BE2C (cell line): ENCODE measurements at regions not wholly inside any gene's neighbourhood (a gene's known extent, or its start where the extent isn't known, plus 50 kb on each side); places are given as distances from the start of the nearest gene placed in this dataset.

ENCODE experiments used
- DNase-seq: peaks from one replicate; pipeline ENCODE4 v3.0.0-alpha.2; 2020
- H3K27me3 ChIP-seq: fragments of 250-450 bp; sonication (Bioruptor Pico); 2 replicates; pipeline ENCODE4 v1.5.1; 2020; ENCODE audit warnings: mild to moderate bottlenecking
- H3K36me3 ChIP-seq: fragments of 250-450 bp; sonication (Bioruptor Pico); 2 replicates; pipeline ENCODE4 v1.5.1; 2020; ENCODE audit warnings: mild to moderate bottlenecking
- H3K4me1 ChIP-seq: fragments of 250-450 bp; sonication (Bioruptor Pico); 2 replicates; pipeline ENCODE4 v1.5.1; 2020
- H3K4me3 ChIP-seq: 2 replicates; pipeline ENCODE4 v1.5.1; 2011; ENCODE audit warnings: low read depth, low read length
- H3K9me3 ChIP-seq: fragments of 250-450 bp; sonication (Bioruptor Pico); 2 replicates; pipeline ENCODE4 v1.5.1; 2020
- TF ChIP-seq, protein P1 (sequence below): IDR thresholded peaks from 2 replicates; pipeline ENCODE4 v1.5.1; 2012; ENCODE audit warnings: mild to moderate bottlenecking, low read depth, low read length

DNA sequence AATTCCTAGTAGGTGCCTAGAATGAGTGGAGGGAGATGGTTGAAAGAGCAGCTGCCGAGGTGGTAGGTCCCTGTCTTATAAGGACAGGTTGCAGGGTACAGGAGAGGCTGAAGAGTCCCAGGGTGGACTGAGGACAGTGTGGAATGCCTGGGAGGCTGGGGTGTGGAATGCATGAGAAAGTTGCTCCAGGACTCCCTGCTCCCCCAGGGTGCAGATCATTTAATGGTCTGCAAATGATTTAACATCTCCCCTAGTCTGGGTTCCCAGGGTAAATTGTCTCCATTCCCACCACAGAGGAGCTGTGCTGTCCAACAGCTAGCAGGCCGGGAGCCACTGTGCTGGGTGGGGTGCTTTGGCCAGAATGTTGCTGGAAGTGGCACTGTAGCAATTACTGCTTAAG is 76.0 kb downstream of the CD83 start:
- no peaks in the 10 kb centered on the region for H3K9me3 ChIP-seq
- H3K27me3 ChIP-seq, result no peaks in the 10 kb centered on the region
- no peaks in the 10 kb centered on the region for H3K36me3 ChIP-seq
- DNase-seq, result no peak
- no peaks in the 10 kb centered on the region for H3K4me1 ChIP-seq
- no peak overlapping the region for H3K4me3 ChIP-seq
- TF ChIP-seq, protein P1, sequence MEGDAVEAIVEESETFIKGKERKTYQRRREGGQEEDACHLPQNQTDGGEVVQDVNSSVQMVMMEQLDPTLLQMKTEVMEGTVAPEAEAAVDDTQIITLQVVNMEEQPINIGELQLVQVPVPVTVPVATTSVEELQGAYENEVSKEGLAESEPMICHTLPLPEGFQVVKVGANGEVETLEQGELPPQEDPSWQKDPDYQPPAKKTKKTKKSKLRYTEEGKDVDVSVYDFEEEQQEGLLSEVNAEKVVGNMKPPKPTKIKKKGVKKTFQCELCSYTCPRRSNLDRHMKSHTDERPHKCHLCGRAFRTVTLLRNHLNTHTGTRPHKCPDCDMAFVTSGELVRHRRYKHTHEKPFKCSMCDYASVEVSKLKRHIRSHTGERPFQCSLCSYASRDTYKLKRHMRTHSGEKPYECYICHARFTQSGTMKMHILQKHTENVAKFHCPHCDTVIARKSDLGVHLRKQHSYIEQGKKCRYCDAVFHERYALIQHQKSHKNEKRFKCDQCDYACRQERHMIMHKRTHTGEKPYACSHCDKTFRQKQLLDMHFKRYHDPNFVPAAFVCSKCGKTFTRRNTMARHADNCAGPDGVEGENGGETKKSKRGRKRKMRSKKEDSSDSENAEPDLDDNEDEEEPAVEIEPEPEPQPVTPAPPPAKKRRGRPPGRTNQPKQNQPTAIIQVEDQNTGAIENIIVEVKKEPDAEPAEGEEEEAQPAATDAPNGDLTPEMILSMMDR, result no peak

GRCh38 chr6:14194483-14194882 is 76.9 kb downstream of the CD83 start:
- Histone ChIP-seq H3K36me3 (no peaks in the 10 kb centered on the region), H3K9me3 (no peaks in the 10 kb centered on the region), H3K27me3 (no peaks in the 10 kb centered on the region), H3K4me1 (no peaks in the 10 kb centered on the region), H3K4me3 (no peak overlapping the region)
- TF ChIP-seq, protein P1, result no peak
- no peak for DNase-seq

GRCh38 chr6:14194976-14195375 is 77.4 kb downstream of the CD83 start:
- no peak overlapping the region for H3K4me3 ChIP-seq
- H3K36me3 ChIP-seq, result no peaks in the 10 kb centered on the region
- H3K4me1 ChIP-seq, result no peaks in the 10 kb centered on the region
- TF ChIP-seq, protein P1, result no peak
- no peaks in the 10 kb centered on the region for H3K27me3 ChIP-seq
- no peaks in the 10 kb centered on the region for H3K9me3 ChIP-seq
- DNase-seq, result no peak

DNA sequence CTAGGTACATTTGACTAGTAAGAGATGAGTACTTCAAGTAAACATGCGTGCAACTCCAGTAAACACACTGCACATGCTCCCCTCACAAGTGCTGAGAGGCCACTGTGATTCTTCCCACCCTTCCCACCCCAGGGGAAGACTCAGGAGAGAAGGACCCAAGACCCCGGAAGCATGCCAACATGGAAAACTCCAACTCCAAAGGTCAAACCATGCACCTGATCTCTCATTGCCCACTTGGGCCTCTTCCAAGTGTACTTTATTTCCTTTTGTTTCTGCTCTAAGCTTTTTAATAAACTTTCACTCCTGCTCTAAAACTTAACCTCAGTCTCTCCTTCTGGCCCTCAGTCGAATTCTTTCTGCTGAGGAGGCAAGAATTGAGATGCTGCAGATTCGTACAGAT is 78.5 kb downstream of the CD83 start:
- DNase-seq, result no peak
- H3K4me3 ChIP-seq, result no peak overlapping the region
- TF ChIP-seq, protein P1, result no peak
- H3K27me3 ChIP-seq, result no peaks in the 10 kb centered on the region
- no peaks in the 10 kb centered on the region for H3K36me3 ChIP-seq
- no peaks in the 10 kb centered on the region for H3K9me3 ChIP-seq
- H3K4me1 ChIP-seq, result no peaks in the 10 kb centered on the region

GRCh38 chr6:14197118-14197517 is 79.5 kb downstream of the CD83 start:
- Histone ChIP-seq H3K4me1 (no peaks in the 10 kb centered on the region), H3K4me3 (no peak overlapping the region), H3K36me3 (no peaks in the 10 kb centered on the region), H3K9me3 (no peaks in the 10 kb centered on the region), H3K27me3 (no peaks in the 10 kb centered on the region)
- no peak for DNase-seq
- TF ChIP-seq, protein P1, result no peak

DNA sequence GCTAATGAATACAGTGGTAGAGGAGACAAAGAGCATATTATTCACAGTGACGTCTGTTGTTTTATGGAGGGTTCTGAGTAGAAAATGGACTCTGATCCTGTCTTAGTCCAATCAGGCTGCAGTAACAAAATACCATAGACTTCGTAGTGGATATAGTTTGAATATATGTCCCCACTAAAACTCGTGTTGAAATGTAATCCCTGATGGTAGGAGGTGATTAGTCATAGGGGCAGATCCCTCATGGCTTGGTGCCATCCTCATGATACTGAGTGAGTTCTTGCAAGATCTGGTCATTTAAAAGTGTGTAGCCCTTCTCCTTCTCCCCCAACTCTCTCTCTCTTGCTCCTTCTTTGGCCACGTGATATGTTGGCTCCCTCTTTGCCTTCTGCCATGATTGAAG is 82.5 kb downstream of the CD83 start:
- Histone ChIP-seq H3K27me3 (no peaks in the 10 kb centered on the region), H3K4me1 (no peaks in the 10 kb centered on the region), H3K4me3 (no peak overlapping the region), H3K36me3 (no peaks in the 10 kb centered on the region), H3K9me3 (no peaks in the 10 kb centered on the region)
- no peak for DNase-seq
- TF ChIP-seq, protein P1, result no peak
